Gastrocnemius medialis (tissue), 4 donors: ENCODE measurements at regions not wholly inside any gene's neighbourhood (a gene's known extent, or its start where the extent isn't known, plus 50 kb on each side); places are given as distances from the start of the nearest gene placed in this dataset.
"Not testable (repeated sequence)": the region's sequence is repeated elsewhere in the genome, so short reads cannot be mapped to it uniquely, and the experiment has no call there.

Experiments used
- ATAC-seq, 2 donors: fragments of 150-250 bp; one replicate each; pipeline ENCODE4 v1.9.1; 2016
- DNase-seq, 2 donors: peaks; one replicate each; pipeline ENCODE4 v3.0.0-alpha.2; 2019
- H3K27ac ChIP-seq, 4 donors: fragments of 200-600 bp; sonication (generic); 1 replicate in 1 of 4; 2 replicates in 3 of 4; pipeline ENCODE4 v1.5.1; 2016 to 2018; ENCODE audit warnings: mild to moderate bottlenecking in 2 of 4, moderate library complexity in 1 of 4
- H3K27me3 ChIP-seq, 3 donors: fragments of 200-600 bp; sonication (generic) in 2 of 3; 1 replicate in 1 of 3; 2 replicates in 2 of 3; pipeline versions ENCODE4 v1.5.1 to v1.6.0; 2016 to 2019; ENCODE audit warnings: mild to moderate bottlenecking in 1 of 3, moderate library complexity in 1 of 3
- H3K36me3 ChIP-seq, 2 donors: fragments of 200-600 bp; sonication (generic) in 1 of 2; one replicate each; pipeline ENCODE4 v1.5.1; 2017 to 2018
- H3K4me1 ChIP-seq, 2 donors: fragments of 200-600 bp; sonication (generic) in 1 of 2; one replicate each; pipeline ENCODE4 v1.5.1; 2016 to 2017; ENCODE audit warnings: mild to moderate bottlenecking in 2 of 2
- H3K4me3 ChIP-seq, 4 donors: fragments of 200-600 bp; sonication (generic) in 3 of 4; 1 replicate in 1 of 4; 2 replicates in 3 of 4; pipeline ENCODE4 v1.5.1; 2016 to 2019; ENCODE audit warnings: mild to moderate bottlenecking in 2 of 4
- H3K9me3 ChIP-seq, 3 donors: fragments of 200-600 bp; sonication (generic) in 2 of 3; 1 replicate in 1 of 3; 2 replicates in 2 of 3; pipeline ENCODE4 v1.5.1; 2016 to 2019
- POLR2A ChIP-seq, 2 donors: fragments of 450-650 bp; IDR thresholded peaks; one replicate each; pipeline ENCODE4 v1.6.1; 2017; ENCODE audit warnings: antibody characterized with exemption in 2 of 2, mild to moderate bottlenecking in 2 of 2, moderate library complexity in 2 of 2
- in situ Hi-C, 4 donors: fragments of 200-750 bp; cut with MboI; loops; one replicate each; pipeline versions ENCODE4 v1.15.0 to v1.8.0; 2017; ENCODE audit warnings: low sequenced_read_pairs in 4 of 4
- intact Hi-C: fragments of 100-400 bp; cut with DNase I; formaldehyde crosslinking; loops from one replicate; pipeline ENCODE4 v1.15.1; 2023; ENCODE audit warnings: low total_unique reads

GRCh38 chr1:148679050-148679786 lies 69.4 kb upstream of the NUDT4B start:
- H3K36me3 ChIP-seq, in situ Hi-C loops, H3K27me3 ChIP-seq, H3K9me3 ChIP-seq, intact Hi-C loops, H3K4me1 ChIP-seq: not testable (repeated sequence)
- peak overlapping the region in 2 of 4 donors; percentile 74 to 91 for H3K27ac ChIP-seq
- TF ChIP-seq POLR2A (IDR thresholded peaks at IDR 0.05), result peak in 1 of 2 donors; percentile 78
- ATAC-seq (peak in 1 of 2 donors; percentile 27), DNase-seq (peak in 1 of 2 donors; percentile 8)
- H3K4me3 ChIP-seq, result peak overlapping the region in 2 of 4 donors; percentile 48 to 79

- in situ Hi-C loops, H3K27me3 ChIP-seq, H3K36me3 ChIP-seq, DNase-seq, intact Hi-C loops, H3K9me3 ChIP-seq, H3K4me1 ChIP-seq: not testable (repeated sequence)
- H3K27ac ChIP-seq, result peak overlapping the region in 1 of 4 donors; percentile 91
- peak overlapping the region in 1 of 4 donors; percentile 79 for H3K4me3 ChIP-seq
- peak; percentile 42 to 56 for ATAC-seq
Measured at GRCh38 chr1:148679787-148680326, 68.7 kb upstream of the NUDT4B start.

DNA sequence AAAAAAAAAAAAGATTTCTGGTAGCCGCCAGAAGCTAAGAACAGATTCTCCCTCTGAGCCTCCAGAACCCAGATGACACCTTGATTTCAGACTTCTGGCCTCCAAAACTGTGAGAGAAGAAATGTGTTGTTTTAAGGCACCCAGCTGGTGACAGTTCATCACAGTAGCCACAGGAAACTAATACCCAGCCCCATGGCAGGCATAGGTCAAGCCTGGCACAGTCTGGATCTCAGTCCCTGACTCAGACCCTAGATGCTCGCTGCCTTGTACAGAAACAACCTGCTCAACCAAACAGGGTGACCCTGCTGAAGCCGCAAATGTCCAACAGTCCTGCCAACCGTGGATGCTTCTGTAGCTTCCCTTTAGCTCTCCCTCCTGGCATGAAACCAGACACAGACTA lies 61.8 kb upstream of the NUDT4B start:
- ATAC-seq, H3K36me3 ChIP-seq, DNase-seq, H3K27me3 ChIP-seq, in situ Hi-C loops, H3K4me1 ChIP-seq, H3K27ac ChIP-seq, H3K9me3 ChIP-seq, H3K4me3 ChIP-seq, intact Hi-C loops: not testable (repeated sequence)

DNA sequence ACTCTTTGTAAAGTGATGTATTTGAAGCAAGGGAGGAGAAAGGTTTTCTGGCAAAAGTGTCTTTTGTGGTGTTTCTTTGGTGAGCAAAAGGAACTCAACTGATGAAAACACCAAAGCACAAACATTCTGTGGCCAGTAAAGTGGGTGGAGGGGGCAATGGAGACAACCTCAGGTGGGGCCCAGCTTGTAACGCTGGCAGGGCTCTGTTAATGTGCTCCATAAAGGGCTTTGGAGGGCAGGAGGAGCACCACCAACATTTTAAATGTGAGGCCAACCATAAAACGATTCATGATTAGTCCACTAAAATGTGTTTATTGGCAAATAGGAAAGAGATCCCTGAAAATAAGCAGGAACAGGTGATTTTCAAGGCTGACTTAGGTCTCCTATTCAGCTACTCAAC lies 61.2 kb upstream of the NUDT4B start:
- H3K4me1 ChIP-seq, H3K27ac ChIP-seq, H3K4me3 ChIP-seq, H3K36me3 ChIP-seq, H3K9me3 ChIP-seq, intact Hi-C loops, in situ Hi-C loops, DNase-seq, H3K27me3 ChIP-seq, ATAC-seq: not testable (repeated sequence)
